ENCODE measurements at regions not wholly inside any gene's neighbourhood (a gene's known extent, or its start where the extent isn't known, plus 50 kb on each side); places are given as distances from the start of the nearest gene placed in this dataset.

DNA sequence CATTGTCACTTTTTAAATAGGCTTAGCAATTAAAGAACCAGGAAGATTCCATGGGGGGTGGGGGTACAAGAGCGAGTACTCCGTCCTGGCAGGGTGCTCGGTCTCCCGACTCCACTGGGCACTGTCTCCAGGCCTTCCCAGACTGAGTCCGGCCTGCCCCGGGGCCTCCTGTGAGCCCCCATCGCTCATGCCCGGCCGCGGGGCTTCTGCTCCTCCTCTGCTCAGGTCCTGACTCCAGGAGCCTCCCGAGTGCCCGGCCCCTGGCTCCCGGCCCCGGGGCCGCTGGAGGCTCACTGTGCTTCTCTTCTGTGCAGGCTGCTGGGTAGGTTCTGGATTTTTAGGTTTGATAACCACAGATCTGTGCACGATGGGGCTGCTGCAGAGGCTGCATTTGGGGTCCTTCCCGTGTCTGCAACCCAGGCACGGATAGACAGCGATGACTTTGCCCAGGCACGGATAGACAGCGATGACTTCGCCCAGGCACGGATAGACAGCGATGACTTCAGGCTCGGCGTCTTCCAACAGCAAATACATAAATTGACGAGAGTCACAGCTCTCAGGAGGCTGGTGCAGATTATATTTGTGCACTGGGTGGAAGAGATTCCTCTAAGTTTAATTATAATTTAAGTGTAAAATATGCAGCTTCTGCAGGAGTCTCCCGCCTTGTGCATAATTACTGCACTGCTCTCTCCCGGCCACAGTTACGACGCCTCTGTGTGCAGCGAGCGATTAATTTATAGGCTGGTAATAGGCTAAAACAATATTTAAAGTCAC is 74.8 kb upstream of the RXRA start:
- no peak for TF ChIP-seq CTCF (IDR thresholded peaks at IDR 0.05)
- TF ChIP-seq POLR2A (IDR thresholded peaks at IDR 0.05): no peak
